ENCODE measurements at regions not wholly inside any gene's neighbourhood (a gene's known extent, or its start where the extent isn't known, plus 50 kb on each side); places are given as distances from the start of the nearest gene placed in this dataset.

- TF ChIP-seq ZNF384 (IDR thresholded peaks at IDR 0.05; ENCODE audit: borderline replicate concordance, low read depth, low read length) (no peak), CEBPB (IDR thresholded peaks at IDR 0.05; ENCODE audit: borderline replicate concordance in 1 of 2, low read depth in 2 of 2, low read length in 2 of 2) (no peak), YBX1 (IDR thresholded peaks at IDR 0.05) (no peak), ZNF24 (IDR thresholded peaks at IDR 0.05) (no peak), ZZZ3 (IDR thresholded peaks at IDR 0.05; ENCODE audit: control insufficient read depth, insufficient read length, low read depth) (no peak), GABPA (IDR thresholded peaks at IDR 0.05; ENCODE audit: low read depth) (peak; percentile 50; the same call in 1 of the 2 replicates), ZNF207 (IDR thresholded peaks at IDR 0.05; ENCODE audit: borderline replicate concordance) (no peak), RBBP5 (conservative IDR thresholded peaks at IDR 0.05) (no peak), WRNIP1 (IDR thresholded peaks at IDR 0.05; ENCODE audit: borderline replicate concordance, low read depth, low read length) (no peak), EZH2 (IDR thresholded peaks at IDR 0.05; ENCODE audit: borderline replicate concordance, control insufficient read depth, low read depth, low read length) (no peak), KDM1A (IDR thresholded peaks at IDR 0.05; ENCODE audit: borderline replicate concordance) (no peak), CBFB (IDR thresholded peaks at IDR 0.05; ENCODE audit: low read depth) (no peak), PRDM15 (CRISPR knock-in tag; IDR thresholded peaks at IDR 0.05) (no peak), CREM (IDR thresholded peaks at IDR 0.05; ENCODE audit: low read depth) (no peak), NFXL1 (IDR thresholded peaks at IDR 0.05; ENCODE audit: borderline replicate concordance) (no peak), IKZF2 (IDR thresholded peaks at IDR 0.05) (peak; percentile 62 to 74; a peak in 3 of 4 replicates), CHD1 (IDR thresholded peaks at IDR 0.05; ENCODE audit: low read depth, low read length) (no peak), BCL11A (IDR thresholded peaks at IDR 0.05; ENCODE audit: low read depth, low read length) (peak; percentile 34; the same call in 1 of the 2 replicates), SP1 (IDR thresholded peaks at IDR 0.05; ENCODE audit: low read depth, low read length) (peak; percentile 27), SRF (IDR thresholded peaks at IDR 0.05; ENCODE audit: low read depth in 2 of 2, low read length in 2 of 2) (no peak), SUZ12 (IDR thresholded peaks at IDR 0.05; ENCODE audit: unreplicated experiment) (no peak), RUNX3 (IDR thresholded peaks at IDR 0.05; ENCODE audit: low read length) (peak; percentile 91), CBX5 (IDR thresholded peaks at IDR 0.05; ENCODE audit: low read depth) (no peak), E4F1 (IDR thresholded peaks at IDR 0.05; ENCODE audit: borderline replicate concordance, partially characterized antibody) (no peak), ATF2 (IDR thresholded peaks at IDR 0.05; ENCODE audit: low read length) (peak; percentile 49; the same call in 1 of the 2 replicates), MYC (IDR thresholded peaks at IDR 0.05; ENCODE audit: insufficient read depth, insufficient read length, insufficient replicate concordance, low read length, severe bottlenecking) (no peak)
Measured at GRCh38 chr11:81070948-81071347, 1630.1 kb upstream of the TENM4 start (continued).
